GM12878 (cell line): ENCODE measurements at regions not wholly inside any gene's neighbourhood (a gene's known extent, or its start where the extent isn't known, plus 50 kb on each side); places are given as distances from the start of the nearest gene placed in this dataset.

Experiments used
- BHLHE40 ChIP-seq, 2 experiments: fragments of 450-650 bp in 1 of 2; IDR thresholded peaks; 2 replicates each; pipeline ENCODE4 v1.6.1; 2011 to 2017; ENCODE audit warnings: low read depth in 2 of 2, borderline replicate concordance in 1 of 2, improper control_type of control experiment in 1 of 2, low read length in 1 of 2, mild to moderate bottlenecking in 1 of 2
- CHD1 ChIP-seq: IDR thresholded peaks from 2 replicates; pipeline ENCODE4 v1.6.1; 2012; ENCODE audit warnings: low read depth, low read length, improper control_type of control experiment
- EZH2 ChIP-seq: IDR thresholded peaks from 2 replicates; pipeline ENCODE4 v1.6.1; 2012; ENCODE audit warnings: low read depth, mild to moderate bottlenecking, control low read depth, inconsistent platforms, low read length, borderline replicate concordance; ENCODE audit not compliant: control insufficient read depth
- HDAC2 ChIP-seq: fragments of 200-600 bp; sonication (generic); IDR thresholded peaks from 2 replicates; pipeline ENCODE4 v1.6.1; 2017
- MYC ChIP-seq: IDR thresholded peaks from 2 replicates; pipeline ENCODE4 v1.6.1; 2011; ENCODE audit warnings: mild to moderate bottlenecking, low read length, moderate library complexity, inconsistent platforms; ENCODE audit not compliant: insufficient read depth, insufficient replicate concordance, insufficient read length, severe bottlenecking
- POLR2AphosphoS5 ChIP-seq: IDR thresholded peaks from 2 replicates; pipeline ENCODE4 v1.6.1; 2011; ENCODE audit warnings: mild to moderate bottlenecking, low read length, inconsistent platforms
- RB1 ChIP-seq: fragments of 450-650 bp; formaldehyde crosslinking; IDR thresholded peaks from 2 replicates; pipeline ENCODE4 v1.6.1; 2017; ENCODE audit warnings: mild to moderate bottlenecking, borderline replicate concordance
- SP1 ChIP-seq: IDR thresholded peaks from one replicate; pipeline ENCODE4 v1.6.1; 2011; ENCODE audit warnings: low read depth, low read length
- TF ChIP-seq, protein P1 (sequence below): fragments of 450-650 bp; IDR thresholded peaks from 2 replicates; pipeline ENCODE4 v1.6.1; 2017; ENCODE audit warnings: mild to moderate bottlenecking
- TF ChIP-seq, protein P2 (sequence below), 3 experiments: IDR thresholded peaks in 2 of 3; conservative IDR thresholded peaks in 1 of 3; 2 replicates each; pipeline ENCODE4 v1.5.1; 2011; ENCODE audit warnings: low read depth in 3 of 3, low read length in 3 of 3, mild to moderate bottlenecking in 3 of 3, control low read depth in 2 of 3, moderate library complexity in 2 of 3, inconsistent platforms in 1 of 3, mixed read lengths in 1 of 3; ENCODE audit not compliant: control insufficient read depth in 2 of 3, insufficient read depth in 1 of 3; ENCODE audit errors: extremely low read depth in 1 of 3
- TF ChIP-seq, protein P3 (sequence below): fragments of 450-650 bp; IDR thresholded peaks from 2 replicates; pipeline ENCODE4 v1.6.1; 2018; ENCODE audit warnings: borderline replicate concordance, mild to moderate bottlenecking; ENCODE audit not compliant: partially characterized antibody

DNA sequence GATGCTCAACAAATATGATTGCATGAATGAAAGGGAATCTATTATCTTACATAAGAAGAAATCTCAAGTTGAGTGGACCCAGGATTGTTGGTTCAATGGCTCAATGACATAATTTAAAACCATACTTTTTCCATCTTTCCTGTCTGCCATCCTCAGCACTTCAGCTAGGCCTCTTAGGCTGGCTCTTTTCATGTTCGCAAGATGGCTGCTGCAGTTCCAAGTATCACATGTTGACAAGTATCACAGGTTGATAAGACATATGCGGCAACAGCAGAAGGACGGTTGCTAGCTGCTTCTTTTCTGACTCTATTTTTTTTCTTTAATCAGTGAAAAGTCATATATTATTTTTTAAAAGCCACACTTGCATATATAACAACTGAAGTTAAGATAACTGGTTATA is 79.0 kb upstream of the CDK6 start:
- no peak for TF ChIP-seq MYC
- no peak for TF ChIP-seq BHLHE40 (IDR thresholded peaks at IDR 0.05; ENCODE audit: borderline replicate concordance in 1 of 2, low read depth in 2 of 2, low read length in 1 of 2)
- TF ChIP-seq, protein P1, sequence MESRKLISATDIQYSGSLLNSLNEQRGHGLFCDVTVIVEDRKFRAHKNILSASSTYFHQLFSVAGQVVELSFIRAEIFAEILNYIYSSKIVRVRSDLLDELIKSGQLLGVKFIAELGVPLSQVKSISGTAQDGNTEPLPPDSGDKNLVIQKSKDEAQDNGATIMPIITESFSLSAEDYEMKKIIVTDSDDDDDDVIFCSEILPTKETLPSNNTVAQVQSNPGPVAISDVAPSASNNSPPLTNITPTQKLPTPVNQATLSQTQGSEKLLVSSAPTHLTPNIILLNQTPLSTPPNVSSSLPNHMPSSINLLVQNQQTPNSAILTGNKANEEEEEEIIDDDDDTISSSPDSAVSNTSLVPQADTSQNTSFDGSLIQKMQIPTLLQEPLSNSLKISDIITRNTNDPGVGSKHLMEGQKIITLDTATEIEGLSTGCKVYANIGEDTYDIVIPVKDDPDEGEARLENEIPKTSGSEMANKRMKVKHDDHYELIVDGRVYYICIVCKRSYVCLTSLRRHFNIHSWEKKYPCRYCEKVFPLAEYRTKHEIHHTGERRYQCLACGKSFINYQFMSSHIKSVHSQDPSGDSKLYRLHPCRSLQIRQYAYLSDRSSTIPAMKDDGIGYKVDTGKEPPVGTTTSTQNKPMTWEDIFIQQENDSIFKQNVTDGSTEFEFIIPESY, result no peak
- TF ChIP-seq SP1, result no peak
- TF ChIP-seq CHD1, result no peak
- TF ChIP-seq, protein P2, sequence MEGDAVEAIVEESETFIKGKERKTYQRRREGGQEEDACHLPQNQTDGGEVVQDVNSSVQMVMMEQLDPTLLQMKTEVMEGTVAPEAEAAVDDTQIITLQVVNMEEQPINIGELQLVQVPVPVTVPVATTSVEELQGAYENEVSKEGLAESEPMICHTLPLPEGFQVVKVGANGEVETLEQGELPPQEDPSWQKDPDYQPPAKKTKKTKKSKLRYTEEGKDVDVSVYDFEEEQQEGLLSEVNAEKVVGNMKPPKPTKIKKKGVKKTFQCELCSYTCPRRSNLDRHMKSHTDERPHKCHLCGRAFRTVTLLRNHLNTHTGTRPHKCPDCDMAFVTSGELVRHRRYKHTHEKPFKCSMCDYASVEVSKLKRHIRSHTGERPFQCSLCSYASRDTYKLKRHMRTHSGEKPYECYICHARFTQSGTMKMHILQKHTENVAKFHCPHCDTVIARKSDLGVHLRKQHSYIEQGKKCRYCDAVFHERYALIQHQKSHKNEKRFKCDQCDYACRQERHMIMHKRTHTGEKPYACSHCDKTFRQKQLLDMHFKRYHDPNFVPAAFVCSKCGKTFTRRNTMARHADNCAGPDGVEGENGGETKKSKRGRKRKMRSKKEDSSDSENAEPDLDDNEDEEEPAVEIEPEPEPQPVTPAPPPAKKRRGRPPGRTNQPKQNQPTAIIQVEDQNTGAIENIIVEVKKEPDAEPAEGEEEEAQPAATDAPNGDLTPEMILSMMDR (IDR thresholded peaks at IDR 0.05 in 2 of 3, conservative IDR thresholded peaks at IDR 0.05 in 1 of 3; ENCODE audit: control insufficient read depth in 2 of 3, extremely low read depth in 1 of 3, insufficient read depth in 1 of 3, low read depth in 3 of 3, low read length in 3 of 3), result no peak
- no peak for TF ChIP-seq HDAC2
- no peak for TF ChIP-seq EZH2
- TF ChIP-seq RB1, result no peak
- TF ChIP-seq POLR2AphosphoS5, result no peak
- TF ChIP-seq, protein P3, sequence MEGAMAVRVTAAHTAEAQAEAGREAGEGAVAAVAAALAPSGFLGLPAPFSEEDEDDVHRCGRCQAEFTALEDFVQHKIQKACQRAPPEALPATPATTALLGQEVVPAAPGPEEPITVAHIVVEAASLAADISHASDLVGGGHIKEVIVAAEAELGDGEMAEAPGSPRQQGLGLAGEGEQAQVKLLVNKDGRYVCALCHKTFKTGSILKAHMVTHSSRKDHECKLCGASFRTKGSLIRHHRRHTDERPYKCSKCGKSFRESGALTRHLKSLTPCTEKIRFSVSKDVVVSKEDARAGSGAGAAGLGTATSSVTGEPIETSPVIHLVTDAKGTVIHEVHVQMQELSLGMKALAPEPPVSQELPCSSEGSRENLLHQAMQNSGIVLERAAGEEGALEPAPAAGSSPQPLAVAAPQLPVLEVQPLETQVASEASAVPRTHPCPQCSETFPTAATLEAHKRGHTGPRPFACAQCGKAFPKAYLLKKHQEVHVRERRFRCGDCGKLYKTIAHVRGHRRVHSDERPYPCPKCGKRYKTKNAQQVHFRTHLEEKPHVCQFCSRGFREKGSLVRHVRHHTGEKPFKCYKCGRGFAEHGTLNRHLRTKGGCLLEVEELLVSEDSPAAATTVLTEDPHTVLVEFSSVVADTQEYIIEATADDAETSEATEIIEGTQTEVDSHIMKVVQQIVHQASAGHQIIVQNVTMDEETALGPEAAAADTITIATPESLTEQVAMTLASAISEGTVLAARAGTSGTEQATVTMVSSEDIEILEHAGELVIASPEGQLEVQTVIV, result no peak
